HG03354 (cell line): ENCODE measurements at regions not wholly inside any gene's neighbourhood (a gene's known extent, or its start where the extent isn't known, plus 50 kb on each side); places are given as distances from the start of the nearest gene placed in this dataset.
"Not testable (repeated sequence)": the region's sequence is repeated elsewhere in the genome, so short reads cannot be mapped to it uniquely, and the experiment has no call there.

Experiments
- ATAC-seq: cut with Tn5 transposase; IDR thresholded peaks from one replicate; pipeline ENCODE4 v1.9.1; 2021; ENCODE audit warnings: mild to moderate bottlenecking; ENCODE audit not compliant: unreplicated experiment, poor library complexity, severe bottlenecking

DNA sequence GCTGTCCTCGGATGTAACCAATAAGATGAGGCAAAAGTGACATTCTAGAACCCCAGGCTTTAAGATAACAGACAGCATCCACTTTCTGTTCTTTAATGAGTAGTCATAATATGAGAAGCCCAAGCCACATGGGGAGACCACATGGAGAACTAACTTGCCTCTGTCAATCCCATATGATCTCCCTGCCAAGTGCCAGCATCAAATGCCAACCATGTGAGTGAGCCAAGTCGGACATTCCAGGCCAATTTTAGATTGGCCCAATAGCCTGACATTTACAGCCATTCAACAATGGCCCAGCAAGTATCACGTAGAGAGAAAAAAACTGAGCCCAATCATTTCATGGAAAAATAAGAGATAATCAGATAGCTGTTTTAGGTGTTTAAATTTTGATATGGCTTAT, 2048.3 kb upstream of the RAG2 start:
- no peak for ATAC-seq

DNA sequence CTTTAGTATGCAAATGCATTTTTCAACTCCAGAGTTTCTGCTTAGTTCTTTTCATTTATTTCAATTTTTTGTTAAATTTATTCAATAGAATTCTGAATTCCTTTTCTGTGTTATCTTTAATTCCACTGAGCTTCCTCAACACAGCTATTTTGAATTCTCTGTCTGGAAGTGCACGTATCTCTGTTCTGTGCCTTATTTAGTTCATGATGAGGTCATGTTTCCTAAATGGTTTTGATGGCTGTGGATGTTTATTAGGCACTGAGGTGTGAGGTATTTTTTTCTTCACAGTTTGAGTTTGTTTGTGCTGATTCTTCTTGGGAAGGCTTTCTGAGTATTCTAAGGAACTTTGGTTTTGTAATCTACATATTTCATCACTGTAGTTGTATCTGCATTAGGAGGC, 2042.8 kb upstream of the RAG2 start:
- no peak for ATAC-seq

DNA sequence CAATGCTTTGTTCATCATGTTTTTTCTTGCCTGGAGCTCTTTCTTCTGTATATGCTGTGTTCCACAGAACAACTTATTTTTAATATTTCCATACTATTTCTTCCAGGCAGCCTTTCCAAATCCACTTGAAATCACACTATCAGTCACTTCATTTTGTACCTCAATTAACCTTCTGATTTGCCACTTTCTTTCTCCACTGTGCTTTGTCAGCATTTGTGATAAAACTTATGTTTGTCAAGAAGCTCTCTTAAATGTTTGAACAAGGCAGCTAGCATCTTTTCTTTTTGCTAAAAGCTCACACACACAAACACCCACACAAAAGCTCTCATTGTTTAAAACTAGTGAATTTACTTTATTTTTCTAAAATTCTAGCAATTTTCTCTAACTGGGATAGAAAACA, 2014.7 kb upstream of the RAG2 start:
- ATAC-seq: no peak

DNA sequence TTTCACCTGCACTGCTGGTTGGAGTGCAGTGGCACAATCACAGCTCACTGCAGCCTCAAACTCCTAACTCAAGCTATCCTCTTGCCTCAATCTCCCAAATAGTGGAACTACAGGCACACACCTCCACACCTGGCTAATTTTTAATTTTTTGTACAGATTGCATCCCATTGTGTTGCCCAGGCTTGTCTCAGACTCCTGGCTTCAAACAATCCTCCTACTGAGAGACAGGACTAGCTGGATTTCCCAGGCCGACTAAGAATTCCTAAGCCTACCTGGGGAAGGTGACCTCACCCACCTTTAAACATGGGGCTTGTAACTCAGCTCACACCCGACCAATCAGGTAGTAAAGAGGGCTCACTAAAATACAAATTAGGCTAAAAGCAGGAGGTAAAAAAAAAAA, 2003.3 kb upstream of the RAG2 start:
- not testable (repeated sequence) for ATAC-seq

DNA sequence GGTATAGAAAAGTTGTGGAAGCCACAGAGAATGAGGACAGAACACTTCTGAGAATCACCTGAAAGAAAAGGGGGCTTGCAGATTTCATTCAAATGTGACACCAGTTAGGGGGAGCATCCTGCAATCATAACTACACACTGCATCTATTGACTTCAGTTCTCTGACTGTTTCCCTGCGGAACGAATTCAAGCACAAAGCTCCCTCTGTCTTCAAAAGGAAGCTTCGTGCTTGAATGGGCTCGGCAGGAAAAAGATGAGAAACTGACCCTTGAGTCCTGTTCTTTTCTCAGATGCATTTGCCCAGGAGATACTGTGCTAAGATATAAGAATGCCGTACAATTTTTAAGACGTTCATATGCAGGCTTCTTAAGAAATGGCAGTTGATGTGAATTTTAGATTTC, 2000.4 kb upstream of the RAG2 start:
- no peak for ATAC-seq

DNA sequence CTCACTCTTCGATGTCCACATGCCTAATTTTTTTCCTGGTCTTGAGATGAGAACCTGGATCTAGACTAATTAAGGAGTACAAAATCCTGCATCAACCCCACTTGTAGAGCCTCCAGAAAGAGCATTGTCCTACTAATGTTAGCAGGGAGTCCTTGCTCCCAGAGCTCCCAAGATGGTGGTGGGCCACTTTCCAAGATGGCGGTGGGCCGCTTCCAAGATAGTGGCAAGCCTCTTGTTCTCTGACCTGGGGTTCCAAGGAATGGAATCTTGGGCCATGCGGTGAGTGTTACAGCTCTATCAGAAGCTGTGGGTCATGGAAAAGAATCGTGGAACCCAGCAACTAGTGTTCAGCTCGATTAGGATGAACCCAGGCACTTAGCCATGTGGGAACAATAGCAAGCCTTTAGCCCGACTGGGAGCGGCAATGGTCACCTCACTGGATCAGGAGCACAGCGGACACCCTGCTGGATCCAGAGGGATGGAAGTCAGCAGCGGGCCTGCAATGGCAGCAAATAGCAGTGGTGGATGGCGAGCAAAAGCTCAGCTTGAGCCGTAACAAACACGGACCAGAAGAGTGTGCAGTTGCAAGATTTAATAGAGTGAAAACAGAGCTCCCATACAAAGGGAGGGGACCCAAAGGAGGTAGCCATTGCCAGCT, 1997.5 kb upstream of the RAG2 start:
- not testable (repeated sequence) for ATAC-seq

DNA sequence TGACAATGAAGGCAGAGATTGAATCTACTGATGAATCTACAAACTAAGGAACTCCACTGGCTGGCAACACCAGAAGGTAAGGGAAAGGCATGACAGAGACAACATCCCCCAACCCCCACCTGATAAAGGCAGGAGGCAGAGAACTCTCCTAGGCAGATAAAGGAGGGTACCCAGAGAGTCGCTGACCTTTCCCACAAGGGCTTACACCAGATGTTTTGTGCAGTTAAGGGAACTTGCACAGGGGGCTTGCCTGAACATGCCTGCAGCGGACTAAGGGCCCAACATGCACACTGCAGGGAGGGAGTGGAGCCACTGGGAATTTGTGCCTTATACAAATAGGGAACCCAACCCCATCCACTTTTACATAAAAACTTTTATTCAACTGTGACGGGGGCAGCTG, 1996.9 kb upstream of the RAG2 start:
- ATAC-seq: no peak

DNA sequence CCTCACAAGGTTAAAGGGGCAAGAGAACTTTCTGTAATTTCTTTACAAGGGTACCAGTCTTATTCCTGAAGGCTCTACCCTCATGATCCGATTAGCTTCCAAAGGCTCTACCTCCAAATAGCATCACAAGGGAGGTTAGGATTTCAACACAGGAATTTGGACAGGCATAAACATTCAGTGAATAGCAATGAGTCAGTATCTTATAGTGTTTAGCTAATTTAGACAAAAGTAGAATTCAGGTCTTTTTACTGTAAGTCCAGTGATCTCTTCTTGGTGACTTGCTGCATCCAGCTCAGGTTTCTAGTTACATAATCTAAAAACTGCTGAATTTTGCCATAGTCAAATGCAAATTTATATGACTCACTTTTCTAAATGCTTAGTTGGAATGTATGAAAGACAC, 1995.6 kb upstream of the RAG2 start:
- ATAC-seq: no peak

DNA sequence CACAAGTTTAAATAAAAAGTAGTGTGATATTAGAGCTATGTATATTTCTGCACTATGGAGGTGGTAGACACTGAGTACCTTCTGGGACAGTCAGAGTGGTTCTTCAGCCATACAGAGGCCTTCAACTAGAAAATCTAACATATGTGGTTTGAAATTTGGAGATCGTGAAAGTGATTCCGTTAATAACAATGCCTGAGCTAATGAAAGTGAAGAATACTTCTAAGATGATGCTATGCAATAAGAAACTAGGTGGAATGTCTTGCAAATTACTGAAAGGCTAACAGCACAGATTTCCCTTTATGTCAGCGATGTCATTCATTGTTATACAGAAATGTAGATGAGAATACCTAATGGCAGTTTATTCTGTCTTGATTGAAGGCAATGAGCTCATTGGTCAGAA, 1984.7 kb upstream of the RAG2 start:
- ATAC-seq: no peak

DNA sequence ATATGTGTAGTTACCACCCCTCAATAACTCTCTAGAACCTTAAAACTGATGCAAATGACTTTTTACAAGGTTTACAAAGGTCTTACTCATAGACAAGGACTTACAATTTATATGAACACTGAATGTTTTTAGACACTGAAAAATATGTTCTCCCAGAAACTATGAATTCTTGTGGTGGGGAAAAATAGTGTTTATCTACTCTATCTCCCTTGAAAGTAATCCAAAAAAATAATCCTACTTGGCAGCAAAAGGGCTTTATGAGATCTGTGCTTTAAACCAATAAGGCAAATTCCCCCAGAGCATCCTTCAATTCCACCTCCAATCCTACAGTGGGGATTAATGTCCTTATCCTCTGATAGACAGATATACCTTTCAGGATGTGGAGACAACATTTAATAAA, 1984.1 kb upstream of the RAG2 start:
- no peak for ATAC-seq

DNA sequence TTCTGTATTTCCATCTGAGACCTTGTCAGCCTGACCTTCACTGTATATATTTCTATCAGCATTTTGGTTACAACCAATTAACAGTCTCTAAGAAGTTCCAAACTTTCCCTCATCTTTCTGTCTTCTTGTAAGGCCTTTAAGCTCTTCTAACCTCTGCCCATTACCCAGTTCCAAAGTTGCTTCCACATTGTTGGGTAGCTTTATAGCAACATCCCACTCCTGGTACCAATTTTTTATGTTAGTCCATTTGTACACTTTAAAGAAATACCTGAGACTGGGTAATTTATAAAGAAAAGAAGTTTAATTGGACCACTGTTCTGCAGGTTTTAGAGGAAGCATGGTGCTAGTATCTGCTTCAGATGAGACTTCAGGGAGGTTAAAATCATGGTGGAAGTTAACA, 1979.7 kb upstream of the RAG2 start:
- ATAC-seq: no peak

DNA sequence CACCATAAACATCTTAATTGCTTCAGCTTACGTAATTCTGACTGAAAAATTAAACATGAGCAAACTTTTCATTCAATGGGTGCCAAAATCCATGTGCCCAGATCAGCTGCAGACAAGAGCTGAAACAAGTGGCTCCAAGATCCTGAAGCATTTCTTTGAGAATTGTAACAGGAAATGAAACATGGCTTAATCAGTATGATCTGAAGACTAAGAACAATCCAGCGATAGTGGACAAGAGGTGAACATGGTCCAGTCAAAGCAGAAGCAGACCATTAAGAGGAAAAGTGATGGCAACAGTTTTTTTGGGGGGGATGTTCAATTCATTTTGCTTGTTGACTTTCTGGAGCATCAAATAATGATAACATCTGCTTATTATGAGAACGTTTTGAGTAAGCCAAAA, 1964.5 kb upstream of the RAG2 start:
- ATAC-seq: no peak

DNA sequence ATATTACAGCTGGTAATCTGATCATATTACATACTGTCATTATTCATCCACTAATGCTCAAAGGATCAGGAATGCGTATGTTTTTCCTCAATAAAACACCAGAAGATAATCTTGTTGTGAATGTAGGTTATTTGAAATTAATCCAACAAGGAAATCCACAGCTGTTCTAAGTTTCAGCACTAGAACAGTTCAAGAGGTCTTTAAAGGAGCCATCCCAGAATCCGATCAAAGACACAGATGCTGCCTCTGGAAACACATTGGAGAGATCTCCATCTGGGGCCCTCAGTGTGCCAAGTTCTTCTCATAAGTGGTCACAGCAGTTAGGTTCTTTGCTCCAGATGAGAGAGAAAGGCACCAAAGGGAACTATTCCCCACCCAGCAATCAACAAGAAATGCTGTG, 1955.1 kb upstream of the RAG2 start:
- no peak for ATAC-seq

DNA sequence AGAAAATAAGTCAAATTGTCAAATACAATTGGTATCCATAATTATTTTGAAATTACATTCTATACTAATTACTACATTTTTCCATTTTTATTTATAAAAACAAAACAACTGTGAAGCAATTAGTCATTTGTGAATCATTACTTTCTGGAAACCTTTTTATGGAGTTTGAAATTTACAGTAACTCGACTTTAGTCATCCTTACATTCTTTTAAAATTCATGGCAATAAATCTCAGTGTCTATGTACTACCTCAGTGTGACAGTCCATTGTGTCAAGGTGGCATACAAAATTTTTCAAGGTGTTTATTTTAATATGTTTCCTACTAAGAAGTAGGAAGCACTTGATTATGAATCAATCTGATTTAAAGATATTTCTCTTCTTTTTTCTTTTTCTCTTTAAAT, 1949.4 kb upstream of the RAG2 start:
- ATAC-seq: no peak

DNA sequence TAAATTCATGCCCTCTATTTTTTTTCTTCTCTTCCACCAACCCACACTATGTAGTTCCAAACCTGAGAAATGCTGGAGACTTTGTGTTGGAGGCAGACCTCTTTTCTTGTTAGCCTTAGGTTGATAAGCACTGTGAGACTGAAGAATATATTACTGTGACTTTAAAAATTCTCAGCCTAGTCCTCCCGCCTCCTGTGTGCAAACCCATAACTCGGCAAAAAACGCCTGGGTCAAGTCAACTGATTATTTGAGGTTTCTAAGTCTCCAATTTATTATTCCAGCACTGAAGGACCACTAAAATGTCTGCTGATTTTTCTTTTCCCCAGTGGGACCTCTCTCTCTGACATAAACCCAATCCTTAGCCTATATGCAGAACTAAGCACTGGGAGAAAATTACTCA, 1946.0 kb upstream of the RAG2 start:
- ATAC-seq: no peak

DNA sequence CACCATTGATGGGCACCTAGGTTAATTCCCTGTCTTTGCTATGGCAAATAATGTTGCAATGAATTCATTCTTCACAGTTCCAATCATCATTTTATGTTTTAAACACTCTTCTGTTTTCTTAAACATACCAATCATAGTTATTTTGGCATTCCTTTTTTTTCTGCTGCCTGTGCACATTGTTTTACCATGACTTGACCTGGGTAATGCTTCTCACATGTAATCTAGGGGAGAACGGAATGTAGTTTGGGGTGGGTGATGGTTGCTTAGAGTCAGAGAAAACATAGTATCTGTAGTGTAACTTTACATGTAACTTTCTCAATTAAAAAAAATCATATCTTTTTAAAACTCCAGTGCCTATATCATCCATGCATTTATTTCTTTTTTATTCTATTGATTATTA, 1945.3 kb upstream of the RAG2 start:
- ATAC-seq: no peak

DNA sequence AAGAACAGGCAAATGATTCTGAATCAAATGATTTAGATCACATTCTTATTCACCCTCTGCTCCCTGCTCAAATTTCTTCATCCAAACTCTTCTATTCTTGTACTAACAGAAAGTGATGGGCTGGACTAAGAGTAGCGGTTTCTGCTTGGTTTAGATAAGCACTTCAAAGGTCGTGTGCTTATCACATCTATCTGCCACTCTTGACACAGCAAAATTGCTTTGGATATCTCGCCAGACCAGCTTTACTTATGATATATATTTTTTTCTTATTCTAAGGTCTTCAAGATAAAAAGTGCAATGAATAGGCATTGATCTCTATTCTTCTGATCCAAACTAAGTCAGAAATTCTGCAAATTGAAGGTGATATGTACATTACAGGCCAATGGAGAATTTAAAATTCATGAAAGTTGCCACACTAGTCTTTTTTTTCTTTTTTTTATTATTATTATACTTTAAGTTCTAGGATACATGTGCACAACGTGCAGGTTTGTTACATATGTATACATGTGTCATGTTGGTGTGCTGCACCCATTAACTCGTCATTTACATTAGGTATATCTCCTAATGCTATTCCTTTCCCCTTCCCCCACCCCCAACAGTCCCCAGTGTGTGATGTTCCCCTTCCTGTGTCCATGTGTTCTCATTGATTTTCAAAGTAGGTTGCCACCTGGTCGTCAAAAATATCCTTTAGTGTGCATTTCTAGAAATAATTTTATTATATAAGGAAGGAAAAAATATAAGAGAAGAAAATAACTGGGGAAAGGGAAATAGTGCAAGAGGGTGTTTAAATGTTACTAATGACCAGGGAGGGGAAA, 1941.0 kb upstream of the RAG2 start:
- ATAC-seq: no peak

DNA sequence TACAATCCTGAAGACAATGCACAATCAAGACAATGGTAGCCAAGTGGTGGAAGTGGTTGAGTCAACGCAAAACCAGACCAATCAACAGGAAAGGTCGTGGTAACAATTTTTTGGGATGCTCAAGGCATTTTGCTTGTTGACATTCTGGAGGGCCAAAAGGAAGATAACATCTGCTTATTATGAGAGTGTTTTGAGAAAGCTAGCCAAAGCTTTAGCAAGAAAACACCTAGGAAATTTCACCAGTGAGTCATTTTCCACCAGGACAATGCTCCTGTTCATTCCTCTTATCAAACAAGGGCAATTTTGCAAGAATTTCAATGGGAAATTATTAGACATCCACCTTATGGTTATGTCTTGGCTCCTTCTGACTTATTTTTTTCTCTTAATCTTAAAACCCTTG, 1932.2 kb upstream of the RAG2 start:
- no peak for ATAC-seq

DNA sequence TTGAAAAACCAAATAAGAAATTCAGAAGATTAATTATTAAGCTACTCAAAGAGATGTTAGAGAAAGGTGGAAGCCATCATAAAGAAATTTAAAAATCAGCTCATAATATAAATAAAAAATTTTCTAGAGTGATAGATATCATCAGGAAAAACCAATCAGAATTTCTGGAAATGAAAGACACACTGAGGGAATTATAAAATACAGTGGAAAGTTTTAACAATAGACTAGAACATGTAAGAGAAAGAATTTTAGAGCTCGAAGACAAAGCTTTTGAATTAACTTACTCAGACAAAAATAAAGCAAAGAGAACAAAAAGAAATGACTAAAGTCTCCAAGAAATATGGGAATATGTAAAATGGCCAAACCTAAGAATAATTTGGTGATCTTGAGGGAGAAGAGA, 1926.9 kb upstream of the RAG2 start:
- ATAC-seq: no peak

DNA sequence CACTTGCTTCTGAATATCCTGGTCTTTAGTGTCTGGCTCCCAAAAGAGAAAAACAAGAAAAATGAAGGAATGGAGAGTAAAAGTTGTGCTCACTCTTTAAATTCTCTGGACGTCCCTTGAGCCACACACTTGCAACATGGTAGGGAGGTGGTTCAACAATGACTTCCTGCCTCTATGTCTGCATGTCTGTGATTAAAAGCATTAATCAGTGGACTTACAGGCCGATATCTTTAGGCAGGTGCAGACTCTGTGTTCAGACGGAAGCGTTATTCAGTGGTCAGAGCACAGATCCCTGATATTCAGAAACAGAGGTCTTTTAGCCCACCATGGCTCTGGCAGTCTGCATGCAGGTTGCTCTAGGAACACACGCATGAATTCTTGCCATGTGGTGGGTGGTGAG, 1920.0 kb upstream of the RAG2 start:
- no peak for ATAC-seq

DNA sequence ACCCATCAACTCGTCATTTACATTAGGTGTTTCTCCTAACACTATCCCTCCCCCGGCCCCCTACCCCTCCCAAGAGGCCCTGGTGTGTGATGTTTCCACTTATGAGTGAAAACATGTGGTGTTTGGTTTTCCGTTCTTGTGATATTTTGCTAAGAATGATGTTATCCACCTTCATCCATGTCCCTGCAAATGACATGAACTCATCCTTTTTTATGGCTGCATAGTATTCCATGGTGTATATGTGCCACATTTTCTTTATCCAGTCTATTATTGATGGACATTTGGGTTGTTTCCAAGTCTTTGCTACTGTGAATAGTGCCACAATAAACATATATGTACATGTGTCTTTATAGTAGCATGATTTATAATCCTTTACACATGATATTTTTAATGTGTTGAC, 1914.8 kb upstream of the RAG2 start:
- ATAC-seq: not testable (repeated sequence)

DNA sequence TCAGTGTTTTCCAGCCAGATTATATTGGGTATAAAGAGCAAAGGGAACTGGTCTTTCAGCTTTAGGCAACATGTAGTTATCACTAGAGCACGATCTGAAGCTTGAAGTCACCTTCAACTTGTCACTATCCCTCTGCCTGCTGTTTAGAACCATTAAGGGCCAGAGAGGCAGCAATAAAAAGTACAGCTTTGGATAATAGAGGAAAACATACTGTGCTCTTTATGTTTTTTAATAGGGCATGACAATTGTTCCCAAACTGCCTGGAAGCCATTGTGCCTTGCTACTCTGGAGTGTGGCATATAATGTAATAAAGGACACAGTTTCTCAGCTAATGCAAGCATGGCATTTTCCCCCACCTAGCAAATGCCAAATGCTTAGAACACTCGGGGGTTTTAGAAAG, 1912.0 kb upstream of the RAG2 start:
- ATAC-seq: no peak
